Transverse colon (tissue), 4 donors: ENCODE measurements at regions not wholly inside any gene's neighbourhood (a gene's known extent, or its start where the extent isn't known, plus 50 kb on each side); places are given as distances from the start of the nearest gene placed in this dataset.

Experiments
- POLR2AphosphoS5 ChIP-seq, 3 donors: sonication (generic); formaldehyde crosslinking; IDR thresholded peaks; one replicate each; pipeline ENCODE4 v1.6.1; 2016; ENCODE audit warnings: antibody characterized with exemption in 3 of 3
- TF ChIP-seq, protein P1 (sequence below), 5 experiments: fragments of 200-600 bp in 3 of 5; fragments of 450-650 bp in 2 of 5; sonication (generic) in 3 of 5; IDR thresholded peaks; 1 replicate in 2 of 5; 2 replicates in 3 of 5; pipeline ENCODE4 v1.5.1; 2016 to 2017; ENCODE audit warnings: antibody characterized with exemption in 5 of 5, inconsistent platforms in 3 of 5, mild to moderate bottlenecking in 2 of 5, moderate library complexity in 1 of 5

DNA sequence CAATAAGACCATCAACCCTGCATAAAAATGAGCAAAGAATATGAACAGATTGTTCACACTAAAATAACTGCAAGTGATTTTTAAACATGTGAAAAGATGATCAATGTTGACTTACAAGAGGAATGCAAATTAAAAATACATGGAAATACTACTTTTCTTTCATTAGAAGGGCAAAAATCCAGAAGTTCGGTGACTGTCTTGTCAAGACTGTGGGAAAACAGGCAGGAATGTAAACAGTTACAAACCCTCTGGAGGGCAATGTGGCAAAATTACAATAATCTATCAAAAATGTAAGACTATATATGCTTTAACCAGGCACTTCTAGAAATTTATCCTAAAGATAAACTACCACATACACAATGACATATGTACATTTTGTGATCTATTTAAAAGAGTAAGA is 86.7 kb downstream of the TNFAIP3 start:
- TF ChIP-seq, protein P1, sequence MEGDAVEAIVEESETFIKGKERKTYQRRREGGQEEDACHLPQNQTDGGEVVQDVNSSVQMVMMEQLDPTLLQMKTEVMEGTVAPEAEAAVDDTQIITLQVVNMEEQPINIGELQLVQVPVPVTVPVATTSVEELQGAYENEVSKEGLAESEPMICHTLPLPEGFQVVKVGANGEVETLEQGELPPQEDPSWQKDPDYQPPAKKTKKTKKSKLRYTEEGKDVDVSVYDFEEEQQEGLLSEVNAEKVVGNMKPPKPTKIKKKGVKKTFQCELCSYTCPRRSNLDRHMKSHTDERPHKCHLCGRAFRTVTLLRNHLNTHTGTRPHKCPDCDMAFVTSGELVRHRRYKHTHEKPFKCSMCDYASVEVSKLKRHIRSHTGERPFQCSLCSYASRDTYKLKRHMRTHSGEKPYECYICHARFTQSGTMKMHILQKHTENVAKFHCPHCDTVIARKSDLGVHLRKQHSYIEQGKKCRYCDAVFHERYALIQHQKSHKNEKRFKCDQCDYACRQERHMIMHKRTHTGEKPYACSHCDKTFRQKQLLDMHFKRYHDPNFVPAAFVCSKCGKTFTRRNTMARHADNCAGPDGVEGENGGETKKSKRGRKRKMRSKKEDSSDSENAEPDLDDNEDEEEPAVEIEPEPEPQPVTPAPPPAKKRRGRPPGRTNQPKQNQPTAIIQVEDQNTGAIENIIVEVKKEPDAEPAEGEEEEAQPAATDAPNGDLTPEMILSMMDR (IDR thresholded peaks at IDR 0.05) = no peak
- TF ChIP-seq POLR2AphosphoS5 (IDR thresholded peaks at IDR 0.05) = no peak
